Gastrocnemius medialis (tissue), 4 donors: ENCODE measurements at regions not wholly inside any gene's neighbourhood (a gene's known extent, or its start where the extent isn't known, plus 50 kb on each side); places are given as distances from the start of the nearest gene placed in this dataset.

Experiments used
- CTCF ChIP-seq, 5 experiments: fragments of 450-650 bp in 3 of 5; fragments of 200-600 bp in 2 of 5; sonication (generic) in 2 of 5; IDR thresholded peaks in 4 of 5; conservative IDR thresholded peaks in 1 of 5; 1 replicate in 4 of 5; 2 replicates in 1 of 5; pipeline ENCODE4 v1.5.1; 2016 to 2019; ENCODE audit warnings: antibody characterized with exemption in 5 of 5, mild to moderate bottlenecking in 3 of 5, moderate library complexity in 3 of 5
- POLR2A ChIP-seq, 2 donors: fragments of 450-650 bp; IDR thresholded peaks; one replicate each; pipeline ENCODE4 v1.6.1; 2017; ENCODE audit warnings: antibody characterized with exemption in 2 of 2, mild to moderate bottlenecking in 2 of 2, moderate library complexity in 2 of 2

GRCh38 chr10:128816726-128817125 is 650.3 kb upstream of the MGMT start:
- no peak for TF ChIP-seq CTCF (IDR thresholded peaks at IDR 0.05 in 4 of 5, conservative IDR thresholded peaks at IDR 0.05 in 1 of 5)
- no peak for TF ChIP-seq POLR2A (IDR thresholded peaks at IDR 0.05)
